SK-N-SH (cell line): ENCODE measurements at regions not wholly inside any gene's neighbourhood (a gene's known extent, or its start where the extent isn't known, plus 50 kb on each side); places are given as distances from the start of the nearest gene placed in this dataset.

Source experiments
- CTCF ChIA-PET: fragments of 300-600, 350-600 bp; formaldehyde crosslinking; extraction: SDS; loops from one replicate; lab custom pipeline; 2021; lab: Yijun Ruan, JAX
- POLR2A ChIA-PET: fragments of 350-600 bp; sonication (Branson Sonifier 250); formaldehyde crosslinking; extraction: SDS; loops from one replicate; lab custom pipeline; 2020; ENCODE audit warnings: antibody characterized with exemption, inconsistent platforms; lab: Yijun Ruan, JAX
- DNase-seq: peaks from one replicate; pipeline ENCODE4 v3.0.0; 2012
- H2AFZ ChIP-seq: fragments of 200-600 bp; sonication (generic); 2 replicates; pipeline ENCODE4 v1.8.1; 2016; ENCODE audit warnings: antibody characterized with exemption, mild to moderate bottlenecking, low read depth
- H3F3A ChIP-seq: fragments of 200-600 bp; sonication (generic); replicated peaks from 2 replicates; pipeline ENCODE3; 2016; ENCODE audit warnings: antibody characterized with exemption, mild to moderate bottlenecking; ENCODE audit not compliant: insufficient read depth
- H3K27ac ChIP-seq, 2 experiments: fragments of 200-500 bp in 1 of 2; fragments of 200-600 bp in 1 of 2; sonication (Bioruptor generic) in 1 of 2; sonication (generic), shearing (Covaris generic) in 1 of 2; 2 replicates each; pipeline versions ENCODE4 v1.5.1 to v1.6.1; 2014 to 2016; ENCODE audit warnings: low read depth in 2 of 2, inconsistent platforms in 1 of 2, low read length in 1 of 2, mild to moderate bottlenecking in 1 of 2, mixed read lengths in 1 of 2
- H3K27me3 ChIP-seq: fragments of 200-600 bp; sonication (generic), shearing (Covaris generic); 2 replicates; pipeline ENCODE4 v1.6.1; 2016; ENCODE audit warnings: mixed run types; ENCODE audit not compliant: insufficient read depth
- H3K36me3 ChIP-seq, 2 experiments: fragments of 200-500 bp in 1 of 2; fragments of 200-600 bp in 1 of 2; sonication (Bioruptor generic) in 1 of 2; sonication (generic) in 1 of 2; replicated peaks in 1 of 2; 2 replicates each; pipeline versions ENCODE3 to v1.5.1; 2014 to 2016; ENCODE audit warnings: low read length in 1 of 2, mild to moderate bottlenecking in 1 of 2; ENCODE audit not compliant: insufficient read depth in 2 of 2, control insufficient read depth in 1 of 2
- H3K4me1 ChIP-seq, 2 experiments: fragments of 200-500 bp in 1 of 2; fragments of 200-600 bp in 1 of 2; sonication (Bioruptor generic) in 1 of 2; sonication (generic), shearing (Covaris generic) in 1 of 2; 2 replicates each; pipeline versions ENCODE4 v1.5.1 to v1.6.1; 2014 to 2016; ENCODE audit warnings: low read depth in 1 of 2, low read length in 1 of 2, mixed run types in 1 of 2; ENCODE audit not compliant: insufficient read depth in 2 of 2, control insufficient read depth in 1 of 2
- H3K4me2 ChIP-seq: fragments of 200-600 bp; sonication (generic), shearing (Covaris generic); 2 replicates; pipeline ENCODE4 v1.6.1; 2017; ENCODE audit warnings: mixed run types
- H3K4me3 ChIP-seq, 2 experiments: fragments of 200-500 bp in 1 of 2; fragments of 200-600 bp in 1 of 2; sonication (Bioruptor generic) in 1 of 2; sonication (generic), shearing (Covaris generic) in 1 of 2; 2 replicates each; pipeline versions ENCODE4 v1.5.1 to v1.8.1; 2014 to 2016; ENCODE audit warnings: low read depth in 2 of 2, inconsistent platforms in 1 of 2, low read length in 1 of 2, mild to moderate bottlenecking in 1 of 2, mixed read lengths in 1 of 2, moderate library complexity in 1 of 2
- H3K79me2 ChIP-seq: fragments of 200-600 bp; sonication (generic); 2 replicates; pipeline ENCODE4 v1.8.1; 2017; ENCODE audit warnings: mild to moderate bottlenecking; ENCODE audit not compliant: insufficient read depth
- H3K9ac ChIP-seq: fragments of 200-600 bp; sonication (generic); 2 replicates; pipeline ENCODE4 v1.6.1; 2017; ENCODE audit warnings: mixed run types
- H3K9me2 ChIP-seq: fragments of 200-600 bp; sonication (generic); 2 replicates; pipeline ENCODE4 v1.6.1; 2017; ENCODE audit warnings: mixed run types
- H3K9me3 ChIP-seq: fragments of 200-600 bp; sonication (generic); 2 replicates; pipeline ENCODE4 v1.6.1; 2017; ENCODE audit warnings: mixed run types, mild to moderate bottlenecking, moderate library complexity
- H4K20me1 ChIP-seq: fragments of 200-600 bp; sonication (generic); 2 replicates; pipeline ENCODE4 v1.6.1; 2017; ENCODE audit warnings: mild to moderate bottlenecking, mixed run types; ENCODE audit not compliant: insufficient read depth
- ELF1 ChIP-seq: IDR thresholded peaks from 2 replicates; pipeline ENCODE4 v1.4.0; 2012
- EZH2phosphoT487 ChIP-seq: fragments of 200-600 bp; sonication (generic); IDR thresholded peaks from 2 replicates; pipeline ENCODE4 v1.6.1; 2017; ENCODE audit warnings: low read depth, mixed run types, mild to moderate bottlenecking, antibody characterized with exemption, moderate library complexity, borderline replicate concordance
- FOSL2 ChIP-seq: IDR thresholded peaks from 2 replicates; pipeline ENCODE4 v1.4.0; 2012; ENCODE audit warnings: low read depth, mild to moderate bottlenecking, moderate library complexity, borderline replicate concordance
- GATA2 ChIP-seq: sonication (generic); formaldehyde crosslinking; IDR thresholded peaks from 2 replicates; pipeline ENCODE4 v1.5.0; 2020; ENCODE audit warnings: mild to moderate bottlenecking, missing genetic modification reagents
- JUND ChIP-seq: IDR thresholded peaks from 2 replicates; pipeline ENCODE4 v1.4.0; 2012
- NRF1 ChIP-seq: IDR thresholded peaks from 2 replicates; pipeline ENCODE4 v1.6.1; 2012; ENCODE audit warnings: low read depth, mild to moderate bottlenecking, low read length
- POLR2AphosphoS5 ChIP-seq: IDR thresholded peaks from 2 replicates; pipeline ENCODE4 v1.6.1; 2012; ENCODE audit warnings: low read depth, low read length
- RAD21 ChIP-seq: IDR thresholded peaks from 2 replicates; pipeline ENCODE4 v1.6.1; 2012; ENCODE audit warnings: mild to moderate bottlenecking, low read length
- SIN3A ChIP-seq: IDR thresholded peaks from 2 replicates; pipeline ENCODE4 v1.6.1; 2012; ENCODE audit warnings: low read depth, mild to moderate bottlenecking, low read length, moderate library complexity, borderline replicate concordance
- TAF1 ChIP-seq: IDR thresholded peaks from 2 replicates; pipeline ENCODE4 v1.6.1; 2012; ENCODE audit warnings: low read depth, mild to moderate bottlenecking, low read length, moderate library complexity, borderline replicate concordance
- YY1 ChIP-seq: IDR thresholded peaks from 2 replicates; pipeline ENCODE4 v1.4.0; 2012; ENCODE audit warnings: low read depth, mild to moderate bottlenecking
- WGBS: methylation state at CpG from one replicate; pipeline ENCODE4 v1.1.6; 2017; ENCODE audit warnings: low lambda C conversion rate; 5-methylcytosine and 5-hydroxymethylcytosine counted together
- TF ChIP-seq, protein P1 (sequence below): IDR thresholded peaks from 2 replicates; pipeline ENCODE4; 2012
- TF ChIP-seq, protein P2 (sequence below): fragments of 150-350 bp; IDR thresholded peaks from 2 replicates; pipeline ENCODE4 v1.6.1; 2017; ENCODE audit warnings: antibody characterized with exemption, low read length, low read depth, borderline replicate concordance
- TF ChIP-seq, protein P3 (sequence below): IDR thresholded peaks from 2 replicates; pipeline ENCODE4 v1.4.0; 2012; ENCODE audit warnings: low read depth, borderline replicate concordance
- TF ChIP-seq, protein P4 (sequence below): IDR thresholded peaks from 2 replicates; pipeline ENCODE4 v1.6.1; 2012; ENCODE audit warnings: mild to moderate bottlenecking, low read depth, low read length, moderate library complexity
- TF ChIP-seq, protein P5 (sequence below): fragments of 150-350 bp; IDR thresholded peaks from 2 replicates; pipeline ENCODE4 v1.6.1; 2016; ENCODE audit warnings: mild to moderate bottlenecking, low read depth, low read length
- TF ChIP-seq, protein P6 (sequence below): IDR thresholded peaks from 2 replicates; pipeline ENCODE4 v1.4.0; 2012; ENCODE audit warnings: low read depth
- TF ChIP-seq, protein P7 (sequence below): fragments of 200-600 bp; sonication (generic); IDR thresholded peaks from 2 replicates; pipeline ENCODE4 v1.6.1; 2017; ENCODE audit warnings: antibody characterized with exemption, mild to moderate bottlenecking, moderate library complexity

DNA sequence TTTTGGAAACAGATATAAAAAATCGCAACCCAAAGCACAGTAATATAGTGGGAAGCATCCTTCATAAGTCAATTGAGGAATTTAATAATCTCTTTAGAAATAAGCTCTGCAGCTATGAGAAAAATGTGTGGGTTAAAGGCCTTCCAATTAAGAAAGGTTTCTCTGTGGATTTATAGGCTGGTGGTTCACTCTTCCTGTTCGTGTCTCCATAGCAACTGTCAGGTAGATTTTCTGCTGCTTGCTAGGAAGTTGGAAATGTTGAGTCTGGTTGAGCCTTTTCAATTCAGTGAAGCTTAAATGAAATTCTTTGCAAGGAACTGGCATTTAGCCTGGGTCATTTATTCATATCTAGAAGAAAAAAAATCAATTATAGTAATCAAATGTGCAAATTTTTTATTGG is 652.8 kb upstream of the CELF2 start:
- no peak for TF ChIP-seq YY1
- no peak for TF ChIP-seq JUND
- no peak for TF ChIP-seq EZH2phosphoT487
- TF ChIP-seq, protein P1, sequence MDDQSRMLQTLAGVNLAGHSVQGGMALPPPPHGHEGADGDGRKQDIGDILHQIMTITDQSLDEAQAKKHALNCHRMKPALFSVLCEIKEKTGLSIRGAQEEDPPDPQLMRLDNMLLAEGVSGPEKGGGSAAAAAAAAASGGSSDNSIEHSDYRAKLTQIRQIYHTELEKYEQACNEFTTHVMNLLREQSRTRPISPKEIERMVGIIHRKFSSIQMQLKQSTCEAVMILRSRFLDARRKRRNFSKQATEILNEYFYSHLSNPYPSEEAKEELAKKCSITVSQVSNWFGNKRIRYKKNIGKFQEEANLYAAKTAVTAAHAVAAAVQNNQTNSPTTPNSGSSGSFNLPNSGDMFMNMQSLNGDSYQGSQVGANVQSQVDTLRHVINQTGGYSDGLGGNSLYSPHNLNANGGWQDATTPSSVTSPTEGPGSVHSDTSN: no peak
- TF ChIP-seq NRF1: no peak
- TF ChIP-seq, protein P2, sequence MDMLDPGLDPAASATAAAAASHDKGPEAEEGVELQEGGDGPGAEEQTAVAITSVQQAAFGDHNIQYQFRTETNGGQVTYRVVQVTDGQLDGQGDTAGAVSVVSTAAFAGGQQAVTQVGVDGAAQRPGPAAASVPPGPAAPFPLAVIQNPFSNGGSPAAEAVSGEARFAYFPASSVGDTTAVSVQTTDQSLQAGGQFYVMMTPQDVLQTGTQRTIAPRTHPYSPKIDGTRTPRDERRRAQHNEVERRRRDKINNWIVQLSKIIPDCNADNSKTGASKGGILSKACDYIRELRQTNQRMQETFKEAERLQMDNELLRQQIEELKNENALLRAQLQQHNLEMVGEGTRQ: no peak
- TF ChIP-seq POLR2AphosphoS5: no peak
- TF ChIP-seq GATA2 (CRISPR knock-in tag): no peak
- TF ChIP-seq, protein P3, sequence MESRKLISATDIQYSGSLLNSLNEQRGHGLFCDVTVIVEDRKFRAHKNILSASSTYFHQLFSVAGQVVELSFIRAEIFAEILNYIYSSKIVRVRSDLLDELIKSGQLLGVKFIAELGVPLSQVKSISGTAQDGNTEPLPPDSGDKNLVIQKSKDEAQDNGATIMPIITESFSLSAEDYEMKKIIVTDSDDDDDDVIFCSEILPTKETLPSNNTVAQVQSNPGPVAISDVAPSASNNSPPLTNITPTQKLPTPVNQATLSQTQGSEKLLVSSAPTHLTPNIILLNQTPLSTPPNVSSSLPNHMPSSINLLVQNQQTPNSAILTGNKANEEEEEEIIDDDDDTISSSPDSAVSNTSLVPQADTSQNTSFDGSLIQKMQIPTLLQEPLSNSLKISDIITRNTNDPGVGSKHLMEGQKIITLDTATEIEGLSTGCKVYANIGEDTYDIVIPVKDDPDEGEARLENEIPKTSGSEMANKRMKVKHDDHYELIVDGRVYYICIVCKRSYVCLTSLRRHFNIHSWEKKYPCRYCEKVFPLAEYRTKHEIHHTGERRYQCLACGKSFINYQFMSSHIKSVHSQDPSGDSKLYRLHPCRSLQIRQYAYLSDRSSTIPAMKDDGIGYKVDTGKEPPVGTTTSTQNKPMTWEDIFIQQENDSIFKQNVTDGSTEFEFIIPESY: no peak
- TF ChIP-seq, protein P4, sequence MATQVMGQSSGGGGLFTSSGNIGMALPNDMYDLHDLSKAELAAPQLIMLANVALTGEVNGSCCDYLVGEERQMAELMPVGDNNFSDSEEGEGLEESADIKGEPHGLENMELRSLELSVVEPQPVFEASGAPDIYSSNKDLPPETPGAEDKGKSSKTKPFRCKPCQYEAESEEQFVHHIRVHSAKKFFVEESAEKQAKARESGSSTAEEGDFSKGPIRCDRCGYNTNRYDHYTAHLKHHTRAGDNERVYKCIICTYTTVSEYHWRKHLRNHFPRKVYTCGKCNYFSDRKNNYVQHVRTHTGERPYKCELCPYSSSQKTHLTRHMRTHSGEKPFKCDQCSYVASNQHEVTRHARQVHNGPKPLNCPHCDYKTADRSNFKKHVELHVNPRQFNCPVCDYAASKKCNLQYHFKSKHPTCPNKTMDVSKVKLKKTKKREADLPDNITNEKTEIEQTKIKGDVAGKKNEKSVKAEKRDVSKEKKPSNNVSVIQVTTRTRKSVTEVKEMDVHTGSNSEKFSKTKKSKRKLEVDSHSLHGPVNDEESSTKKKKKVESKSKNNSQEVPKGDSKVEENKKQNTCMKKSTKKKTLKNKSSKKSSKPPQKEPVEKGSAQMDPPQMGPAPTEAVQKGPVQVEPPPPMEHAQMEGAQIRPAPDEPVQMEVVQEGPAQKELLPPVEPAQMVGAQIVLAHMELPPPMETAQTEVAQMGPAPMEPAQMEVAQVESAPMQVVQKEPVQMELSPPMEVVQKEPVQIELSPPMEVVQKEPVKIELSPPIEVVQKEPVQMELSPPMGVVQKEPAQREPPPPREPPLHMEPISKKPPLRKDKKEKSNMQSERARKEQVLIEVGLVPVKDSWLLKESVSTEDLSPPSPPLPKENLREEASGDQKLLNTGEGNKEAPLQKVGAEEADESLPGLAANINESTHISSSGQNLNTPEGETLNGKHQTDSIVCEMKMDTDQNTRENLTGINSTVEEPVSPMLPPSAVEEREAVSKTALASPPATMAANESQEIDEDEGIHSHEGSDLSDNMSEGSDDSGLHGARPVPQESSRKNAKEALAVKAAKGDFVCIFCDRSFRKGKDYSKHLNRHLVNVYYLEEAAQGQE: no peak
- no peak for TF ChIP-seq ELF1
- TF ChIP-seq, protein P5, sequence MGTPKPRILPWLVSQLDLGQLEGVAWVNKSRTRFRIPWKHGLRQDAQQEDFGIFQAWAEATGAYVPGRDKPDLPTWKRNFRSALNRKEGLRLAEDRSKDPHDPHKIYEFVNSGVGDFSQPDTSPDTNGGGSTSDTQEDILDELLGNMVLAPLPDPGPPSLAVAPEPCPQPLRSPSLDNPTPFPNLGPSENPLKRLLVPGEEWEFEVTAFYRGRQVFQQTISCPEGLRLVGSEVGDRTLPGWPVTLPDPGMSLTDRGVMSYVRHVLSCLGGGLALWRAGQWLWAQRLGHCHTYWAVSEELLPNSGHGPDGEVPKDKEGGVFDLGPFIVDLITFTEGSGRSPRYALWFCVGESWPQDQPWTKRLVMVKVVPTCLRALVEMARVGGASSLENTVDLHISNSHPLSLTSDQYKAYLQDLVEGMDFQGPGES: no peak
- TF ChIP-seq FOSL2: no peak
- TF ChIP-seq, protein P6, sequence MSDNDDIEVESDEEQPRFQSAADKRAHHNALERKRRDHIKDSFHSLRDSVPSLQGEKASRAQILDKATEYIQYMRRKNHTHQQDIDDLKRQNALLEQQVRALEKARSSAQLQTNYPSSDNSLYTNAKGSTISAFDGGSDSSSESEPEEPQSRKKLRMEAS: no peak
- no peak for TF ChIP-seq TAF1
- TF ChIP-seq, protein P7, sequence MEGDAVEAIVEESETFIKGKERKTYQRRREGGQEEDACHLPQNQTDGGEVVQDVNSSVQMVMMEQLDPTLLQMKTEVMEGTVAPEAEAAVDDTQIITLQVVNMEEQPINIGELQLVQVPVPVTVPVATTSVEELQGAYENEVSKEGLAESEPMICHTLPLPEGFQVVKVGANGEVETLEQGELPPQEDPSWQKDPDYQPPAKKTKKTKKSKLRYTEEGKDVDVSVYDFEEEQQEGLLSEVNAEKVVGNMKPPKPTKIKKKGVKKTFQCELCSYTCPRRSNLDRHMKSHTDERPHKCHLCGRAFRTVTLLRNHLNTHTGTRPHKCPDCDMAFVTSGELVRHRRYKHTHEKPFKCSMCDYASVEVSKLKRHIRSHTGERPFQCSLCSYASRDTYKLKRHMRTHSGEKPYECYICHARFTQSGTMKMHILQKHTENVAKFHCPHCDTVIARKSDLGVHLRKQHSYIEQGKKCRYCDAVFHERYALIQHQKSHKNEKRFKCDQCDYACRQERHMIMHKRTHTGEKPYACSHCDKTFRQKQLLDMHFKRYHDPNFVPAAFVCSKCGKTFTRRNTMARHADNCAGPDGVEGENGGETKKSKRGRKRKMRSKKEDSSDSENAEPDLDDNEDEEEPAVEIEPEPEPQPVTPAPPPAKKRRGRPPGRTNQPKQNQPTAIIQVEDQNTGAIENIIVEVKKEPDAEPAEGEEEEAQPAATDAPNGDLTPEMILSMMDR: no peak
- TF ChIP-seq RAD21: no peak
- no peak for TF ChIP-seq SIN3A
- Histone ChIP-seq H3K27me3 (no peaks in the 10 kb centered on the region), H3K9ac (no peak overlapping the region), H3K4me2 (no peak overlapping the region), H3F3A (no peaks in the 10 kb centered on the region), H3K4me3 (no peak overlapping the region), H3K9me3 (no peaks in the 10 kb centered on the region), H3K9me2 (no peaks in the 10 kb centered on the region), H3K79me2 (no peaks in the 10 kb centered on the region), H4K20me1 (no peaks in the 10 kb centered on the region), H3K36me3 (no peaks in the 10 kb centered on the region), H3K27ac (no peak overlapping the region), H2AFZ (no peak overlapping the region), H3K4me1 (no peaks in the 10 kb centered on the region)
- POLR2A ChIA-PET: no interaction called here
- 18% methylated on average over 2 of the region's 2 CpGs for whole genome bisulfite sequencing
- CTCF ChIA-PET: no interaction called here
- DNase-seq: no peak
